H9 (cell line): ENCODE measurements at regions not wholly inside any gene's neighbourhood (a gene's known extent, or its start where the extent isn't known, plus 50 kb on each side); places are given as distances from the start of the nearest gene placed in this dataset.

Experiments
- DNase-seq: peaks from one replicate; pipeline ENCODE4 v3.0.0-alpha.2; 2017
- H2AFZ ChIP-seq: one replicate; pipeline ENCODE4 v1.6.1; 2013; ENCODE audit warnings: mild to moderate bottlenecking, low read length, control low read depth, moderate library complexity
- H2AK5ac ChIP-seq: 2 replicates; pipeline ENCODE4 v1.6.1; 2013; ENCODE audit warnings: low read length, control low read depth, mixed read lengths; ENCODE audit not compliant: insufficient read length
- H2BK120ac ChIP-seq: one replicate; pipeline ENCODE4 v1.6.1; 2013; ENCODE audit warnings: low read depth, mild to moderate bottlenecking, low read length, control low read depth, inconsistent platforms; ENCODE audit not compliant: poor library complexity, severe bottlenecking
- H2BK12ac ChIP-seq: 2 replicates; pipeline ENCODE4 v1.6.1; 2013; ENCODE audit warnings: low read length, control low read depth, mixed read lengths, low read depth; ENCODE audit not compliant: insufficient read length
- H2BK15ac ChIP-seq: 2 replicates; pipeline ENCODE4 v1.6.1; 2013; ENCODE audit warnings: low read depth, low read length, control low read depth
- H2BK20ac ChIP-seq: one replicate; pipeline ENCODE4 v1.6.1; 2013; ENCODE audit warnings: low read depth, mild to moderate bottlenecking, low read length, control low read depth, inconsistent platforms; ENCODE audit not compliant: poor library complexity, severe bottlenecking
- H2BK5ac ChIP-seq: 2 replicates; pipeline ENCODE4 v1.6.1; 2013; ENCODE audit warnings: low read length, control low read depth, mixed read lengths; ENCODE audit not compliant: insufficient read length
- H3K14ac ChIP-seq: 2 replicates; pipeline ENCODE4 v1.6.1; 2013; ENCODE audit warnings: low read length, control low read depth; ENCODE audit not compliant: insufficient read depth
- H3K18ac ChIP-seq: 2 replicates; pipeline ENCODE4 v1.6.1; 2013; ENCODE audit warnings: low read depth, mild to moderate bottlenecking, mixed read lengths, low read length, control low read depth; ENCODE audit not compliant: insufficient read length
- H3K23ac ChIP-seq: 2 replicates; pipeline ENCODE4 v1.6.1; 2013; ENCODE audit warnings: low read length, control low read depth, mixed read lengths, low read depth; ENCODE audit not compliant: insufficient read length
- H3K23me2 ChIP-seq: 2 replicates; pipeline ENCODE4 v1.6.1; 2013; ENCODE audit warnings: low read depth, mild to moderate bottlenecking, mixed read lengths, low read length, control low read depth; ENCODE audit not compliant: insufficient read length, poor library complexity, severe bottlenecking
- H3K27ac ChIP-seq: 2 replicates; pipeline ENCODE4 v1.5.1; 2013; ENCODE audit warnings: low read length, control low read depth, mixed read lengths, low read depth; ENCODE audit not compliant: insufficient read length
- H3K27me3 ChIP-seq: 2 replicates; pipeline ENCODE4 v1.6.1; 2013; ENCODE audit warnings: low read length, control low read depth, inconsistent platforms; ENCODE audit not compliant: insufficient read depth
- H3K4ac ChIP-seq: 2 replicates; pipeline ENCODE4 v1.6.1; 2013; ENCODE audit warnings: low read depth, mild to moderate bottlenecking, control low read depth, inconsistent platforms, low read length, moderate library complexity
- H3K4me1 ChIP-seq: 2 replicates; pipeline ENCODE4 v1.6.1; 2013; ENCODE audit warnings: low read length, control low read depth, inconsistent platforms; ENCODE audit not compliant: insufficient read depth
- H3K4me2 ChIP-seq: 2 replicates; pipeline ENCODE4 v1.6.1; 2013; ENCODE audit warnings: low read length, control low read depth, mixed read lengths; ENCODE audit not compliant: insufficient read length, insufficient read depth
- H3K56ac ChIP-seq: 2 replicates; pipeline ENCODE4 v1.6.1; 2013; ENCODE audit warnings: low read depth, mild to moderate bottlenecking, mixed read lengths, low read length, control low read depth; ENCODE audit not compliant: insufficient read length
- H3K79me1 ChIP-seq: 2 replicates; pipeline ENCODE4 v1.6.1; 2013; ENCODE audit warnings: low read depth, mild to moderate bottlenecking, moderate library complexity, low read length, control low read depth, inconsistent platforms; ENCODE audit not compliant: insufficient read depth, poor library complexity, severe bottlenecking
- H3K79me2 ChIP-seq: 2 replicates; pipeline ENCODE4 v1.6.1; 2013; ENCODE audit warnings: low read length, control low read depth, inconsistent platforms; ENCODE audit not compliant: insufficient read depth
- H3K9ac ChIP-seq: 2 replicates; pipeline ENCODE4 v1.6.1; 2013; ENCODE audit warnings: low read length, control low read depth, mixed read lengths; ENCODE audit not compliant: insufficient read length; ENCODE audit errors: extremely low read depth
- H3K9me3 ChIP-seq: one replicate; pipeline ENCODE4 v1.6.1; 2013; ENCODE audit warnings: low read depth, low read length, inconsistent platforms; ENCODE audit not compliant: control insufficient read depth
- H3T11ph ChIP-seq: one replicate; pipeline ENCODE4 v1.6.1; 2013; ENCODE audit warnings: mild to moderate bottlenecking, low read length, control low read depth, inconsistent platforms
- H4K20me1 ChIP-seq: one replicate; pipeline ENCODE4 v1.6.1; 2013; ENCODE audit not compliant: control insufficient read depth, insufficient read length, insufficient read depth
- H4K5ac ChIP-seq: 2 replicates; pipeline ENCODE4 v1.6.1; 2013; ENCODE audit warnings: low read depth, mild to moderate bottlenecking, mixed read lengths, low read length, control low read depth; ENCODE audit not compliant: insufficient read length
- H4K8ac ChIP-seq: replicated peaks from 2 replicates; pipeline ENCODE4 v1.6.1; 2013; ENCODE audit warnings: low read length, control low read depth, mixed read lengths, low read depth; ENCODE audit not compliant: insufficient read length
- H4K91ac ChIP-seq: 2 replicates; pipeline ENCODE4 v1.6.1; 2013; ENCODE audit warnings: low read depth, mild to moderate bottlenecking, moderate library complexity, mixed read lengths, low read length, control low read depth; ENCODE audit not compliant: insufficient read length
- H3K27ac Mint-ChIP-seq, 3 experiments: 2 replicates in 2 of 3; 3 replicates in 1 of 3; pipeline ENCODE4 v1.8.0; 2020 to 2021; ENCODE audit warnings: mixed read lengths in 3 of 3, mild to moderate bottlenecking in 1 of 3, moderate library complexity in 1 of 3
- H3K27me3 Mint-ChIP-seq: 2 replicates; pipeline ENCODE4 v1.8.0; 2021; ENCODE audit warnings: low read depth, mild to moderate bottlenecking, moderate library complexity, mixed read lengths
- H3K36me3 Mint-ChIP-seq, 3 experiments: 2 replicates in 2 of 3; 3 replicates in 1 of 3; pipeline ENCODE4 v1.8.0; 2020 to 2021; ENCODE audit warnings: low read depth in 3 of 3, mixed read lengths in 3 of 3; ENCODE audit not compliant: insufficient read depth in 1 of 3
- H3K4me1 Mint-ChIP-seq, 2 experiments: 2 replicates each; pipeline ENCODE4 v1.8.0; 2020; ENCODE audit warnings: mixed read lengths in 2 of 2
- H3K4me3 Mint-ChIP-seq, 2 experiments: 2 replicates in 1 of 2; 3 replicates in 1 of 2; pipeline ENCODE4 v1.8.0; 2020 to 2021; ENCODE audit warnings: mild to moderate bottlenecking in 2 of 2, mixed read lengths in 2 of 2, moderate library complexity in 1 of 2
- H3K9me3 Mint-ChIP-seq, 2 experiments: 2 replicates in 1 of 2; 3 replicates in 1 of 2; pipeline ENCODE4 v1.8.0; 2020; ENCODE audit warnings: mild to moderate bottlenecking in 2 of 2, mixed read lengths in 2 of 2, moderate library complexity in 1 of 2
- WGBS: extraction: QIAGEN DNeasy Blood & Tissue Kit; methylation state at CpG from one replicate; pipeline ENCODE4 v1.1.7; 2013; ENCODE audit warnings: missing lambda C conversion rate, low lambda C conversion rate, mixed read lengths; ENCODE audit not compliant: insufficient read length; ENCODE audit errors: extremely low coverage; 5-methylcytosine and 5-hydroxymethylcytosine counted together
- TF ChIP-seq, protein P1 (sequence below): fragments of 200-600 bp; sonication (generic); conservative IDR thresholded peaks from 3 replicates; pipeline ENCODE4 v1.8.0; 2021; ENCODE audit warnings: antibody characterized with exemption, mild to moderate bottlenecking

DNA sequence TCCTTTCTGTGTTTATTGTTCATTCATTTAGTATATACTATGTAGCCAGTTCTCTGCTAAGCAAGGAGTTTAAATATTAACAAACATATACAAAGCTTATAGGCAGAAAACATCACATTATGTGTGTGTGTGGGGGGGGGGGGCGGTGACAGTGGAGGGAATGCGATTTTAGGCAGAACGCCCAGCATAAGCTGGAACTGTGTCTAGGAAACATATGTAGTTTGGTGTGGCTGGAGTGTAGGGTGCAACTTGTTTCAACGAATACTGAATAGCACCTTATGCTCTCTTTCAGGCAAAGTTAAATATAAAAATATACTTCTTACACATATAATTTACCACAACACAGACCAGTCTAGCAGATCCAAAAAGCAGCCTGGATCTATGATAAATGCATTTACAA lies 980.6 kb downstream of the SLC6A15 start:
- DNase-seq = no peak
- Histone ChIP-seq H4K20me1 (no peaks in the 10 kb centered on the region), H4K91ac (no peak overlapping the region), H2AFZ (no peak overlapping the region), H2BK12ac (no peak overlapping the region), H3K79me1 (no peaks in the 10 kb centered on the region), H3K18ac (no peak overlapping the region), H2BK120ac (no peak overlapping the region), H3K4me1 (no peaks in the 10 kb centered on the region), H4K5ac (no peak overlapping the region), H3K4me2 (no peak overlapping the region), H3K23ac (no peak overlapping the region), H2BK15ac (no peak overlapping the region), H3K14ac (no peak overlapping the region), H3K56ac (no peak overlapping the region), H4K8ac (no peak overlapping the region), H2BK20ac (no peak overlapping the region), H2AK5ac (no peak overlapping the region), H3K27ac (no peak overlapping the region), H3K4ac (no peak overlapping the region), H2BK5ac (no peak overlapping the region), H3K9me3 (no peaks in the 10 kb centered on the region), H3K23me2 (no peaks in the 10 kb centered on the region), H3K9ac (no peak overlapping the region), H3T11ph (no peak overlapping the region), H3K79me2 (no peaks in the 10 kb centered on the region), H3K27me3 (no peaks in the 10 kb centered on the region)
- Mint-ChIP-seq H3K27ac (no peak overlapping the region), H3K36me3 (no peaks in the 10 kb centered on the region; a peak in 1 of 7 replicates), H3K9me3 (peaks cover 0 to 4% of the 10 kb centered on the region in 2 experiments; a peak in 1 of 5 replicates), H3K4me1 (no peaks in the 10 kb centered on the region), H3K27me3 (no peaks in the 10 kb centered on the region), H3K4me3 (no peak overlapping the region)
- WGBS = no CpG with 5 or more reads among the region's 4 CpGs
- TF ChIP-seq, protein P1, sequence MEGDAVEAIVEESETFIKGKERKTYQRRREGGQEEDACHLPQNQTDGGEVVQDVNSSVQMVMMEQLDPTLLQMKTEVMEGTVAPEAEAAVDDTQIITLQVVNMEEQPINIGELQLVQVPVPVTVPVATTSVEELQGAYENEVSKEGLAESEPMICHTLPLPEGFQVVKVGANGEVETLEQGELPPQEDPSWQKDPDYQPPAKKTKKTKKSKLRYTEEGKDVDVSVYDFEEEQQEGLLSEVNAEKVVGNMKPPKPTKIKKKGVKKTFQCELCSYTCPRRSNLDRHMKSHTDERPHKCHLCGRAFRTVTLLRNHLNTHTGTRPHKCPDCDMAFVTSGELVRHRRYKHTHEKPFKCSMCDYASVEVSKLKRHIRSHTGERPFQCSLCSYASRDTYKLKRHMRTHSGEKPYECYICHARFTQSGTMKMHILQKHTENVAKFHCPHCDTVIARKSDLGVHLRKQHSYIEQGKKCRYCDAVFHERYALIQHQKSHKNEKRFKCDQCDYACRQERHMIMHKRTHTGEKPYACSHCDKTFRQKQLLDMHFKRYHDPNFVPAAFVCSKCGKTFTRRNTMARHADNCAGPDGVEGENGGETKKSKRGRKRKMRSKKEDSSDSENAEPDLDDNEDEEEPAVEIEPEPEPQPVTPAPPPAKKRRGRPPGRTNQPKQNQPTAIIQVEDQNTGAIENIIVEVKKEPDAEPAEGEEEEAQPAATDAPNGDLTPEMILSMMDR = no peak
